ENCODE measurements at regions not wholly inside any gene's neighbourhood (a gene's known extent, or its start where the extent isn't known, plus 50 kb on each side); places are given as distances from the start of the nearest gene placed in this dataset.

- H3K4me3 ChIP-seq = no peak overlapping the region
- no peak for DNase-seq (ENCODE audit: low read depth, low spot score)
- no peaks in the 10 kb centered on the region for H3K36me3 ChIP-seq (ENCODE audit: insufficient read depth, low read length)
- TF ChIP-seq POLR2AphosphoS5 (IDR thresholded peaks at IDR 0.05; ENCODE audit: borderline replicate concordance, low read depth, low read length) = no peak
- TF ChIP-seq EZH2 (IDR thresholded peaks at IDR 0.05) = no peak
- no peak for TF ChIP-seq FOXP2 (optimal IDR thresholded peaks at IDR 0.05; ENCODE audit: control extremely low read depth, extremely low read length, insufficient read depth)
- no peaks in the 10 kb centered on the region for H3K9me3 ChIP-seq (ENCODE audit: low read depth, low read length)
- no peak overlapping the region for H3K9ac ChIP-seq (ENCODE audit: insufficient read length)
- no peak overlapping the region for H3K27ac ChIP-seq
Measured at GRCh38 chr14:100660882-100661635, 65.6 kb upstream of the DLK1 start.

- no peaks in the 10 kb centered on the region for H3K36me3 ChIP-seq (ENCODE audit: insufficient read depth, low read length)
- no peak overlapping the region for H3K9ac ChIP-seq (ENCODE audit: insufficient read length)
- H3K27ac ChIP-seq = no peak overlapping the region
- peak; percentile 14 for DNase-seq (ENCODE audit: low read depth, low spot score)
- no peak overlapping the region for H3K4me3 ChIP-seq
- H3K9me3 ChIP-seq (ENCODE audit: low read depth, low read length) = no peaks in the 10 kb centered on the region
- TF ChIP-seq FOXP2 (optimal IDR thresholded peaks at IDR 0.05; ENCODE audit: control extremely low read depth, extremely low read length, insufficient read depth) = no peak
- TF ChIP-seq EZH2 (IDR thresholded peaks at IDR 0.05) = no peak
- no peak for TF ChIP-seq POLR2AphosphoS5 (IDR thresholded peaks at IDR 0.05; ENCODE audit: borderline replicate concordance, low read depth, low read length)
Measured at GRCh38 chr14:100662879-100663760, 63.6 kb upstream of the DLK1 start.

GRCh38 chr14:100663761-100664052 lies 63.0 kb upstream of the DLK1 start:
- no peaks in the 10 kb centered on the region for H3K9me3 ChIP-seq (ENCODE audit: low read depth, low read length)
- H3K27ac ChIP-seq = no peak overlapping the region
- no peaks in the 10 kb centered on the region for H3K36me3 ChIP-seq (ENCODE audit: insufficient read depth, low read length)
- DNase-seq (ENCODE audit: low read depth, low spot score) = no peak
- H3K9ac ChIP-seq (ENCODE audit: insufficient read length) = no peak overlapping the region
- TF ChIP-seq FOXP2 (optimal IDR thresholded peaks at IDR 0.05; ENCODE audit: control extremely low read depth, extremely low read length, insufficient read depth) (no peak), POLR2AphosphoS5 (IDR thresholded peaks at IDR 0.05; ENCODE audit: borderline replicate concordance, low read depth, low read length) (no peak), EZH2 (IDR thresholded peaks at IDR 0.05) (no peak)
- H3K4me3 ChIP-seq = no peak overlapping the region

GRCh38 chr14:100664231-100664630 lies 62.5 kb upstream of the DLK1 start:
- no peak overlapping the region for H3K27ac ChIP-seq
- H3K36me3 ChIP-seq (ENCODE audit: insufficient read depth, low read length) = no peaks in the 10 kb centered on the region
- TF ChIP-seq EZH2 (IDR thresholded peaks at IDR 0.05) = no peak
- TF ChIP-seq FOXP2 (optimal IDR thresholded peaks at IDR 0.05; ENCODE audit: control extremely low read depth, extremely low read length, insufficient read depth) = no peak
- no peak for TF ChIP-seq POLR2AphosphoS5 (IDR thresholded peaks at IDR 0.05; ENCODE audit: borderline replicate concordance, low read depth, low read length)
- H3K4me3 ChIP-seq = no peak overlapping the region
- no peak overlapping the region for H3K9ac ChIP-seq (ENCODE audit: insufficient read length)
- DNase-seq (ENCODE audit: low read depth, low spot score) = no peak
- H3K9me3 ChIP-seq (ENCODE audit: low read depth, low read length) = no peaks in the 10 kb centered on the region

- Histone ChIP-seq H3K9ac (ENCODE audit: insufficient read length) (no peak overlapping the region), H3K4me3 (no peak overlapping the region), H3K27ac (no peak overlapping the region), H3K36me3 (ENCODE audit: insufficient read depth, low read length) (no peaks in the 10 kb centered on the region), H3K9me3 (ENCODE audit: low read depth, low read length) (no peaks in the 10 kb centered on the region)
- DNase-seq (ENCODE audit: low read depth, low spot score) = no peak
- no peak for TF ChIP-seq POLR2AphosphoS5 (IDR thresholded peaks at IDR 0.05; ENCODE audit: borderline replicate concordance, low read depth, low read length)
- TF ChIP-seq FOXP2 (optimal IDR thresholded peaks at IDR 0.05; ENCODE audit: control extremely low read depth, extremely low read length, insufficient read depth) = no peak
- no peak for TF ChIP-seq EZH2 (IDR thresholded peaks at IDR 0.05)
Measured at GRCh38 chr14:100664841-100665510, 61.7 kb upstream of the DLK1 start.

GRCh38 chr14:100665511-100666032 lies 61.1 kb upstream of the DLK1 start:
- no peak for TF ChIP-seq POLR2AphosphoS5 (IDR thresholded peaks at IDR 0.05; ENCODE audit: borderline replicate concordance, low read depth, low read length)
- TF ChIP-seq EZH2 (IDR thresholded peaks at IDR 0.05) = no peak
- no peak for TF ChIP-seq FOXP2 (optimal IDR thresholded peaks at IDR 0.05; ENCODE audit: control extremely low read depth, extremely low read length, insufficient read depth)
- no peak for DNase-seq (ENCODE audit: low read depth, low spot score)
- Histone ChIP-seq H3K9ac (ENCODE audit: insufficient read length) (no peak overlapping the region), H3K4me3 (no peak overlapping the region), H3K9me3 (ENCODE audit: low read depth, low read length) (no peaks in the 10 kb centered on the region), H3K36me3 (ENCODE audit: insufficient read depth, low read length) (no peaks in the 10 kb centered on the region), H3K27ac (no peak overlapping the region)

GRCh38 chr14:100666403-100666802 lies 60.3 kb upstream of the DLK1 start:
- no peak overlapping the region for H3K27ac ChIP-seq

GRCh38 chr14:100666851-100667250 lies 59.8 kb upstream of the DLK1 start:
- no peak for TF ChIP-seq POLR2AphosphoS5 (IDR thresholded peaks at IDR 0.05; ENCODE audit: borderline replicate concordance, low read depth, low read length)
- TF ChIP-seq EZH2 (IDR thresholded peaks at IDR 0.05) = no peak
- TF ChIP-seq FOXP2 (optimal IDR thresholded peaks at IDR 0.05; ENCODE audit: control extremely low read depth, extremely low read length, insufficient read depth) = no peak
- Histone ChIP-seq H3K27ac (no peak overlapping the region), H3K9ac (ENCODE audit: insufficient read length) (no peak overlapping the region), H3K9me3 (ENCODE audit: low read depth, low read length) (no peaks in the 10 kb centered on the region), H3K4me3 (no peak overlapping the region), H3K36me3 (ENCODE audit: insufficient read depth, low read length) (no peaks in the 10 kb centered on the region)
- DNase-seq (ENCODE audit: low read depth, low spot score) = no peak

More at GRCh38 chr14:100666403-100666802, 60.3 kb upstream of the DLK1 start:
- no peak overlapping the region for H3K9ac ChIP-seq (ENCODE audit: insufficient read length)
- TF ChIP-seq FOXP2 (optimal IDR thresholded peaks at IDR 0.05; ENCODE audit: control extremely low read depth, extremely low read length, insufficient read depth) (no peak), POLR2AphosphoS5 (IDR thresholded peaks at IDR 0.05; ENCODE audit: borderline replicate concordance, low read depth, low read length) (no peak), EZH2 (IDR thresholded peaks at IDR 0.05) (no peak)
- H3K4me3 ChIP-seq = no peak overlapping the region
- no peaks in the 10 kb centered on the region for H3K9me3 ChIP-seq (ENCODE audit: low read depth, low read length)
- no peaks in the 10 kb centered on the region for H3K36me3 ChIP-seq (ENCODE audit: insufficient read depth, low read length)
- DNase-seq (ENCODE audit: low read depth, low spot score) = no peak
